ENCODE measurements at regions not wholly inside any gene's neighbourhood (a gene's known extent, or its start where the extent isn't known, plus 50 kb on each side); places are given as distances from the start of the nearest gene placed in this dataset.
"Not testable (repeated sequence)": the region's sequence is repeated elsewhere in the genome, so short reads cannot be mapped to it uniquely, and the experiment has no call there.

- peak; percentile 25 for DNase-seq
Observed at GRCh38 chr10:34907743-34908430, 92.8 kb upstream of the PARD3 start.

DNA sequence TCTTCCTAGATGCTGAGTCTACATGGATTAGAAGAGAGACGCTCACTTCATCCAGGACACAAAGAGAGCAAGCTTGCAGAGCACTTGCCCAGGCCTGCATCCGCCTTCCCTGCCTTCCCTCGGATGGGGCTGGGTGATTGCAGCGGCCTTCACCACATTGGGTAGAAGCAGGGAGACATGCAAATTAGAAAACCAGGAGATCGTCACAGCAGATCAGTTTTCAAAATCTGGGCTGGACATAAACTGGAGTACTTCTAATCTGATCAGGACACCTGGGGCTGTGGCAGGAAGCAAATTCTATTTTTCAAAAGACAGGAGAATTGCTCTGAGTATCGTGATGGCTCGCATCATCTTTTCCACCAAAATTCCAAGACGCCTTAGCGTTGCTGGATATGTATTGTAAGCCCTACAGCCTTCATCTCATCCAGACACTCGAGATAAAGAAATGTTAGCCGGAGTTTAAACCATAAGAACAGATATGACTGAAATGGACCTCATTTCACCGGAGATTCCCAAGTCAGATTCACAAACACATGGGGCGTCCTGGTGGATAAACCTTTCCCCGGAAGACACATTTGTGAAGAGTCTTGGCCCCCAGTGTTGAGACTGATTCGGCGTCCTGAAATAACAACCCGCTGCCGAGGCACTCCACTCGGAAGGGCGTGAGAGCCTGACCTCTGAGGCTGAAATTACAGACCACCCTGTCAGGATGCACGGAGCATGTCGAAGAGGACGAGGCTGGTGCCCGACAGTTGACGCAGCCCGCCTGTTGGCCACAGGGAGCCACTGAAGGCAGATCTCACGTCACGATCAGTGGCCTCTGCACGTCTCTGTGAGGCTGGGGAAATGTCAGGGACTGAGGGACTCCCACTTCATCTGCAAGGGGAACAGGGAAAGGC is 91.2 kb upstream of the PARD3 start:
- no peak for DNase-seq

DNA sequence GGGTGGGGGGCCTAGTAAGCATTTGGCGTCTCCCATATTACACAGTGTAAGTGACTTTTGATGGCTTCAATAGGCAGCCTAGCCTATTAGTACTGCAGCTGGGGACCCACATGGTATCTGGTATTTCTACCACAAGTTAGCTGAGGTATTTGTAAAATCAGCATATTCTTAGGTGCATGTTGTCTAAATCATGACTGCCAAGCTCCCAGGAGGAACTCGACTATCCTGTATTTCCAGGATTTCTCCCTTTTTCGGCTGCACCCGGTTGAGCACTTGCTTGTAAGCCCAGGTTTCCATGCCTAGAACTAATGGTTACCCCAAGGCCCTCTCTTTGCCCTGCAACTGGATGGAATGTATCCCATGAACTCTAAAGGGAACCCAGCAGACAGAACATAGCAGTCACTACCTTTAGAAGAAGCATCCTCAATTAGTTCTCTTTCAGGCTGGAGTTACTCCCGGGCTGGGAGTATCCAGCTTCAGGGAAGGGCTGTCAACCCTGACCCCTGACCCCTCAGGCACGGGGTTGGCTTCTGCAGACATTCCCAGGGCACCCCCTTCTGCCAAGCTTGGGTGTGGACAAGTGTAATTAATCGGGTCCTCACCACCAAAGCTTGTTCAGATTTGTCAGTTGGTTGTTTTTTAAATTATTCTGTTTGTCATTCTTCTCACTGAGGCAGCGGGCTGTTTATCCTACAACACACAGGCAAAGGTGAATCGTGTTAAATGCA is 90.3 kb upstream of the PARD3 start:
- no peak for DNase-seq

GRCh38 chr10:34904191-34904590 is 89.1 kb upstream of the PARD3 start:
- no peak for DNase-seq

DNA sequence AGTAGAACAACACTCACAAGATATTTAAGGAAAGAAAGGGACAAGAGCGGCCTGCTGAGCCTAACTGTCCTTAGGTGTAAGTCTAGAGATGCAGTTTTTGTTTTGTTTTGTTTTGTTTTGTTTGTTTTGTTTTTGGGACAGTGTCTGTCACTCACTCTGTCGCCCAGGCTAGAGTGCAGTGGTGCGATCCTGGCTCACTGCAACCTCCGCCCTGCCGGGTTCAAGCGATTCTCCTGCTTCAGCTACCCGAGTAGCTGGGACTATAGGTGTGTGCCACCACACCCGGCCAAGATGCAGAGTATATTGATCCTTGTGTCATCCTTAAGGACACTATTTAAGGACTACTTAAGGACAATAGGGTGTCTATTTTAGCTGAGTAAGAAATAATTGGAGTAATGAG is 84.1 kb upstream of the PARD3 start:
- no peak for DNase-seq

DNA sequence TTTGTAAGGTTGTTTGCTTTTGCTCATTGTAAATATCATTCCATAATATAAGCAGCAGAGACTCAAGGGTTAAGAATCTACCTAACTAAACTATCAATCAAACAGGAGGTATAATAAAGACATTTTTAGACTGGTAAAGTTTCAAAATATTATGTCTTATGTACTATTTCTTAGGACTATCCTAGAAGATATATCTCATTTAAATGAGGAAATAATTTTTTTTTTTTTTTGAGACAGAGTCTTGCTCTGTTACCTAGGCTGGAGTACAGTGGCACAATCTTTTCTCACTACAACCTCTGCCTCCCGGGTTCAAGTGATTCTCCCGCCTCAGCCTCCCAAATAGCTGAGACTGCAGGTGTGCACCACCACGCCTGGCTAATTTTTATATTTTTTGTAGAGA is 80.9 kb upstream of the PARD3 start:
- no peak for DNase-seq

DNA sequence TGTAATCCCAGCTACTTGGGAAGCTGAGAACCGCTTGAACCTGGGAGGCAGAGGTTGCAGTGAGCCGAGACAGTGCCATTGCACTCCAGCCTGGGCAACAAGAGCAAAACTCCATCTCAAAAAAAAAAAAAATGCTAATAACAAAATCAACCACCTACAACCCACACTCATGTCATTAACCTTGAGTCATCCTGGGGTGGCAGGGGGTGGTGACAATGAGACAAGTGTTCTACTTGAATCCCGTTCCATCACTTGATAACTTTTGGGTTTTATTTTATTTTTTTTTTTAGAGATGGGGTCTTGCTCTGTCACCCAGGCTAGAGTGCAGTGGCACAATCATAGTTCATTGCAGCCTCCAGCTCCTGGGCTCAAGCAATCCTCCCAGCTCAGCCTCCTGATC is 80.0 kb upstream of the PARD3 start:
- not testable (repeated sequence) for DNase-seq

GRCh38 chr10:34892521-34892920 is 77.4 kb upstream of the PARD3 start:
- DNase-seq = not testable (repeated sequence)

GRCh38 chr10:34890939-34891338 is 75.8 kb upstream of the PARD3 start:
- no peak for DNase-seq

DNA sequence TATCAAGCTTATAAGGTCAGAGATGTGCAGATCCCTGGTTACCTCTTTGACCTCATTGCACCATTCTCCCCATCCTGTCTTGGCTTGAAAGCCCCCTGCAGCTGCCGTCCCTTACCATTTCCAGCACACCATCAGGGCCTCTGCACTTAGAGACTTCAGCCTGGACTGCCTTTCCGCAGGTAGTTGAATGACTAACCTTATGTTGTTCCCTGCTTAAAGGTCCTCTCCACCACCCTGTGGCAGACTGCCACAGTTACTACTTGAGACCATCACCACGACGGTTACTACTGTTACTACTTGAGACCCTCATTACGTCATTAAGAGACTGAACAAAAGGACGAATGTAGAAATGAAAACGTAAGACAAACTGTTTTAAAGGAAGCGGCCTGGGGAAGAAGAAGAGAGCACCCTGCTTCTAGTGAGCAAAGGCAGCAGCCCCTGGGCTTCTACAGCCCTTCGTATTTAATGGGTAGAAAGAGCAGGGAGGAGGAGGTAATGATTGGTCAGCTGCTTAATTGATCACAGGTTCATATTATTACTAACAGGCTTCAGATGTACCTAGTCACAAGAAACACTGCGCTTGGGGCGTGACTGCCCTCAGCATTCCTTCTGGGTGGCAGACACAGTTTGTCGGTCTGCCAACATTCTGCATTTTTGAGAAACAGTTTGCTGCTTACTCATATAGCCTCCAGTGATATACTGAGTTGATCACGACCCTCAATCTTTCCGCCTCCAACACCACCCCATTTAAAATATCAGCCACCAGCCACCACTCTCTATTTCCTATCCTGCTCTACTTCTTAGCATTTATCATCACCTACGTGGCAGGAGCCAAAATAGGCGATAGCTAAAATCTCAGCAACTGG is 74.1 kb upstream of the PARD3 start:
- peak; percentile 68 for DNase-seq

- DNase-seq = no peak
Observed at GRCh38 chr10:34886906-34887642, 72.0 kb upstream of the PARD3 start.

GRCh38 chr10:34885898-34886297 is 70.8 kb upstream of the PARD3 start:
- no peak for DNase-seq

GRCh38 chr10:34885011-34885410 is 69.9 kb upstream of the PARD3 start:
- no peak for DNase-seq

- DNase-seq = no peak
Observed at GRCh38 chr10:34884272-34884952, 69.3 kb upstream of the PARD3 start.

DNA sequence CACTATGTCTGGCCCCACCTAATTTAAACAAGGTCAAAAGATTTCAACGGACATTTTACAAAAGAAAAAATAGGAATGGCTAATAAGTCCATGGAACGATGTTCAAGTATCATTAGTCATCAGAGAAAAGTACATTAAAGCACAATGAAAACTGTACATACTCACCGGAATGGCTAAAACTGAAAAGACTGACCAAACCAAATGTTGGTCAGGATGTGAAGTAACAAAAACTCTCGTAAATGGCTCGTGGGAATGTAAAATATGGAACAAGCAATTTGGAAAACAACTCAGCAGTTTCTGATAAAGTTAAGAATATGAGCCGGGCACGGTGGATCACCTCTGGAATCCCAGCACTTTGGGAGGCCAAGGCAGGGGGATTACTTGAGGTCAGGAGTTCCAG is 65.7 kb upstream of the PARD3 start:
- no peak for DNase-seq

GRCh38 chr10:34878651-34879050 is 63.6 kb upstream of the PARD3 start:
- DNase-seq = not testable (repeated sequence)

DNA sequence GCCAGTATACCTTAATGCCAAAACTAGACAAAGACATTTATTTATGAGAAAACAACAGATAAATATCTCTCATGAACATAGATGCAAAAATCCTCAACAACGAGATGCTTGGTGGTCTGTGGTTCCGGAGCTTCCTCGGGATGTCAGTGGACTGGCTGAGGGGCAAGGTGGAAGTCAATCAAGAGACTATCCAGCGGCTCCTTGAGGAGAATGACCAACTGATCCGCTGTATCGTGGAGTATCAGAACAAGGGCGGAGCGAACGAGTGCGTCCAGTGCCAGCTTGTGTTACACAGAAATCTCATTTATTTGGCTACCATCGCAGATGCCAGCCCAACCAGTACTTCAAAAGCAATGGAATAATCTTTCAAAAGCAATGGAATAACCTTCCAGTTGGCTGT is 60.0 kb upstream of the PARD3 start:
- no peak for DNase-seq

DNA sequence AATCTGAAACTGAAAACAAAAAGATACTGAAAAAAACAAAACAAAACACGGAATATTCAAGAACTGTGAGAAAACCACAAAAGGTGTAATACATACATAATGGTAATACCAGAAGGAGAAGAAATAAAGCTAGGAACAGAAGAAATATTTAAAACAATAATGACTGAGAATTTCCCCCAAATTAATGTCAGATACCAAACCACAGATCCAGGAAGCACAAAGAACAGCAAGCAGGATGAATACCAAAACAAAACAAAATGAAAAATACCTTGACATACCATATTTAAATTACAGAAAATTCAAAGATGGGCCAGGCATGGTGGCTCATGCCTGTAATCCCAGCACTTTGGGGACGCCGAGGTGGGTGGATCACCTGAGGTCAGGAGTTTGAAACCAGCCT is 57.7 kb upstream of the PARD3 start:
- DNase-seq = no peak

GRCh38 chr10:34869135-34869836 is 54.2 kb upstream of the PARD3 start:
- no peak for DNase-seq

- no peak for DNase-seq
Observed at GRCh38 chr10:34868589-34868988, 53.5 kb upstream of the PARD3 start.
